SJCRH30 (cell line): ENCODE measurements at regions not wholly inside any gene's neighbourhood (a gene's known extent, or its start where the extent isn't known, plus 50 kb on each side); places are given as distances from the start of the nearest gene placed in this dataset.

Experiments used
- DNase-seq, 2 experiments: peaks; one replicate each; pipeline ENCODE4 v3.0.0-alpha.2; 2015 to 2020
- H3K27ac ChIP-seq: fragments of 250-450 bp; sonication (Bioruptor Pico); 2 replicates; pipeline ENCODE4 v1.5.1; 2020; ENCODE audit warnings: mild to moderate bottlenecking, moderate library complexity
- H3K27me3 ChIP-seq: fragments of 250-450 bp; sonication (Bioruptor Pico); 2 replicates; pipeline ENCODE4 v1.5.1; 2020; ENCODE audit warnings: mild to moderate bottlenecking, moderate library complexity
- H3K36me3 ChIP-seq: fragments of 250-450 bp; sonication (Bioruptor Pico); 2 replicates; pipeline ENCODE4 v1.5.1; 2020; ENCODE audit warnings: mild to moderate bottlenecking, moderate library complexity
- H3K4me1 ChIP-seq: fragments of 250-450 bp; sonication (Bioruptor Pico); 2 replicates; pipeline ENCODE4 v1.5.1; 2020; ENCODE audit warnings: mild to moderate bottlenecking, moderate library complexity
- H3K4me3 ChIP-seq: fragments of 250-450 bp; sonication (Bioruptor Pico); 2 replicates; pipeline ENCODE4 v1.5.1; 2020; ENCODE audit warnings: mild to moderate bottlenecking, moderate library complexity
- H3K9me3 ChIP-seq: fragments of 250-450 bp; sonication (Bioruptor Pico); replicated peaks from 2 replicates; pipeline ENCODE4 v1.5.1; 2020; ENCODE audit warnings: mild to moderate bottlenecking, moderate library complexity

DNA sequence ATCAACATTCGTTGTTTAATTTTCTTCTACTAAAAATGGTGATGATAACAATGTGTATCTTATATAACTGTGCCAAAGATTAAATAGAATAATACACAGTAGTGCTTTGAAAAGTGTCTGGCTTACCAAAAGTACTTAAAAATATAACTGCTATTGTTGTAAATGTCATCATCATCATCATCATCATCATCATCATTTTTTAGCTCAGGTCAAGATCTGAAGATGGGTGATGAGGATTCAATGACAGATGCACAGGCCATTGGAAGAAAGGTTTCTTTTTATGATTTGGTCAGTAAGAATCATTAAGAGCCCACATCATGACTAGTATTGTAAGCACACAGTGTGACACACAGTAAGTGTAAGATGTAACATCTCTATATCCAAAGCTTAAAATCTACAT, 795.2 kb downstream of the SLC4A3 start:
- no peak for DNase-seq
- Histone ChIP-seq H3K9me3 (no peaks in the 10 kb centered on the region), H3K4me3 (no peak overlapping the region), H3K4me1 (no peaks in the 10 kb centered on the region), H3K27ac (no peak overlapping the region), H3K36me3 (no peaks in the 10 kb centered on the region), H3K27me3 (no peaks in the 10 kb centered on the region)

DNA sequence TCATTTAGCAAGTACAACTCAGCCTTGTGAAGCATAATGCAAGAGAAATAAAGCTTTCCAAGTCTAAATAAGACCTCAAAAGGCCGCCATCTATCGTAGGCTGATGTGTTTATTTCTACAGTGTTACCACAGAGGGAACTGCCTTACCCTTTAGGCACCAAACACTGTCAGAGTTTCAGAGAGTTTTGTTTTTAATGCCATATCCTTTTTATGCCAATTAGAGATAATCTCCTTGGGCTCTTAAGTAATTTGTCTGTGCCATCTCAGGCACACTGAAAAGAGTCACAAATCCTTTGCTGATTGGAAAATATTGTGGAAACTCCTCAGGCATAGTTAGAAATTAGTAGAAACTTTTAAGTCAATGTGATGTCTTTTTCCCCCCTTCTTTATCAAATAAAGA, 797.1 kb downstream of the SLC4A3 start:
- no peaks in the 10 kb centered on the region for H3K27me3 ChIP-seq
- no peaks in the 10 kb centered on the region for H3K4me1 ChIP-seq
- no peaks in the 10 kb centered on the region for H3K9me3 ChIP-seq
- no peak overlapping the region for H3K4me3 ChIP-seq
- H3K27ac ChIP-seq: no peak overlapping the region
- no peaks in the 10 kb centered on the region for H3K36me3 ChIP-seq
- DNase-seq: no peak

DNA sequence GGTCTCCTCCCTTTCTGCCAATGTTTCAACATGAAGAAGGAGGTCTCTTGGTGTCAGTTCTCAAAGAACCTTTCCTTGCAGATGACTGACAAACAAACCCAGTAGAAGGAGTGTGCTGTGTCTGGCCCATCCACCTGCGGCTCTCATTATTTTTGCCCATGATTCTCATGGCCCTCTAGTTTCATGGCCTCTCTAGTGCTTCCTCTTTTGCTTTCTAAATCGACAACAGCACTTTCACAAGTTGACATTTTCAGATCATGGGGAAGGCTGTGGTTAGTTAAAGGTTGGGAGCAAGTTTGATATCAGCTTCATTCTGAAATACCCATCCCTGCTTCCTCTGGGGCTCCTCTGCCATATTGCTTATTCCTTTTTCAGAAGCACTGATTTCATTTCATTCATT, 805.2 kb downstream of the SLC4A3 start:
- no peaks in the 10 kb centered on the region for H3K36me3 ChIP-seq
- H3K9me3 ChIP-seq: no peaks in the 10 kb centered on the region
- no peak overlapping the region for H3K27ac ChIP-seq
- no peak overlapping the region for H3K4me3 ChIP-seq
- H3K27me3 ChIP-seq: no peaks in the 10 kb centered on the region
- DNase-seq: no peak
- H3K4me1 ChIP-seq: no peaks in the 10 kb centered on the region

DNA sequence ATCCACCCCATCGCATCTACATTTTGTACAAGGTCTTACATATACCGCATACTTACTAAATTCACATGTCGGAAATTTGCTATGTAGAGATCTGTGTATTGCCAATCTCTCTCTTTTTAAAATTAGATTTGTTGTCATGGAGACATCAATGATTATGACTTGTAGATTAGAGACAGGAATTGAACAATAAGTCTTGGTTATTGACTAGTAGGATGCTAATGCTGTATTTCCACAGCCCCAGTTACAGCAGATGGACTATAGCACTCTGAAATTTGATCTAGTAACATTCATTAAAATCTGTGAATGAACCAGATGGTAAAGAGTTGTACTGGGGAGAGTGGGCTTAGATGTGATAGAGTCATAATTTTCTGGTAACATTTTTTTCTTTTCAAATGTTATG, 805.7 kb downstream of the SLC4A3 start:
- H3K9me3 ChIP-seq: no peaks in the 10 kb centered on the region
- H3K27me3 ChIP-seq: no peaks in the 10 kb centered on the region
- no peak for DNase-seq
- H3K27ac ChIP-seq: no peak overlapping the region
- H3K36me3 ChIP-seq: no peaks in the 10 kb centered on the region
- H3K4me3 ChIP-seq: no peak overlapping the region
- no peaks in the 10 kb centered on the region for H3K4me1 ChIP-seq

DNA sequence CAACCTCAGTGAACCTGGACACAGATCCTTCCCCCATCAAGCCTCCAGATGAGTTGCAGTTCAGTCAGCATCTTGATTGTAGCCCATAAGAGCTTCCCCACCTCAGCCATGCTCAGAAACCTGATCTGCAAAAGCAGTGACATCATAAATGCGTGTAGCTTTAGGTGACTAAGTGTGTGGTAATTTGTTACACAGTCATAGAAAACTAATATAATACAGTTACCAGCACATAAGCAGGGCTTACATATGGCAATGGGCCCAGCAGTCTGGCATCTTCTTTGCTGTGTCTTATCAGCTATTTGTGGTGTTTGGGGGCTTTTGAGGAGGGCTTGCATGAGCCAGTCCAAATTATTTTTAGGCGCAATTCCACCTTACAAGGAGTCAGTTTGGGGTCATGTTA, 807.0 kb downstream of the SLC4A3 start:
- Histone ChIP-seq H3K36me3 (no peaks in the 10 kb centered on the region), H3K27ac (no peak overlapping the region), H3K27me3 (no peaks in the 10 kb centered on the region), H3K9me3 (no peaks in the 10 kb centered on the region), H3K4me1 (no peaks in the 10 kb centered on the region), H3K4me3 (no peak overlapping the region)
- DNase-seq: no peak

DNA sequence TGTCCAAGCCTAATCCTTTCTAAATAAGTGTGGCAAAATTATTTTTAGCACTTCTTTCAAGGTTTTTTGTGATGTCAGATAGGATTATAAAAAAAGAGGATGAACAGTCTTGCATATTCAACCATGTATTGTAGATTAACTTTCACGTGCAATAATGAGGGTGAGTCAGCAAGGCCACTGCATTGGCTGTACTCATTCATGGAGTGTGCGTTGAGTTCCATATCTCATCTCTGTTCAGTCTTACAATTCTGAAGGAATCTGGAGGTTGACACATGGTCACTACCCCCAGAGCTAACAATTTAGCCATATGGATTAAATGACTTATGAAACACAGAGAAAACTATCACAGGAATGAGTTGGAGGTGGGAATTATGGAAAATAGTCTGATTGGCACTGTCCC, 810.5 kb downstream of the SLC4A3 start:
- Histone ChIP-seq H3K27ac (no peak overlapping the region), H3K27me3 (no peaks in the 10 kb centered on the region), H3K4me1 (no peaks in the 10 kb centered on the region), H3K9me3 (no peaks in the 10 kb centered on the region), H3K4me3 (no peak overlapping the region), H3K36me3 (no peaks in the 10 kb centered on the region)
- DNase-seq: no peak

DNA sequence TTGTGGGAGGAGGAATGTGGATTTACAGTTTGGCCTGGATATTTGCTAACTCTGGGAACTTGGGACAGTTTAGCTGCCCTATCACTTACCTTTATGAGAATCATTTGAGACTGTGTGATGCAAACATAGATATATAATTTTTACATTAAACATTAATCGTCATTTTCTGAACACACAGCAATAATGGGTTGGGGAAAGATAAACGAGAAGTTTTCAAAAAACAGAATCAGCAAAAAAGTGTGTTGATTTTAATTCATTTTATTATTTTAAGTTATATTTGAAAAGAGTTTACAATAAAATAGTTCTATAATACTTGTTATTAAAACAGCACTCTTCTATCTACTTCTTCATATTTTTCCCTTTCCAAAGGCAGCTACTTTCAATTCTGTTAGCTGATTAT, 813.3 kb downstream of the SLC4A3 start:
- Histone ChIP-seq H3K4me3 (no peak overlapping the region), H3K4me1 (no peaks in the 10 kb centered on the region), H3K27me3 (no peaks in the 10 kb centered on the region), H3K36me3 (no peaks in the 10 kb centered on the region), H3K9me3 (no peaks in the 10 kb centered on the region), H3K27ac (no peak overlapping the region)
- DNase-seq: no peak

DNA sequence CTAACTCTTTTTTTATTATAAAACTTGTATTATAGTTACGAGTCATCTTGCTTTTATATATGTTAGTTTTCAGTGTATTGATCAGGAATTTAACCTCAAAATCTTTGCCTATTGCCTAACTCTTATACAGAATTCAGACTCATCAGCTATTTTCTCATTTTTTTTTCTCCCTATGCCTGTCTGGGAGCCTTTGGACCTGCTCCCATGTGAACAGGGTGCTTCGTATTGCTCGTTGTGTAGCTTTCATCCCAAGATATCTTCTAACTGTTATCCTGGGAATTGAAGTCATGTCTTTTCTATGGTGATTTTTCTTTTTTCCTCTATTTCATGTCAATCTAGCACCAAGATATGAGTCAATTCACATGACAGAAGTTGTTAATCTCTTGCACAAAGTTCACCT, 814.0 kb downstream of the SLC4A3 start:
- no peaks in the 10 kb centered on the region for H3K27me3 ChIP-seq
- no peak overlapping the region for H3K27ac ChIP-seq
- no peaks in the 10 kb centered on the region for H3K36me3 ChIP-seq
- H3K9me3 ChIP-seq: no peaks in the 10 kb centered on the region
- no peak overlapping the region for H3K4me3 ChIP-seq
- no peak for DNase-seq
- H3K4me1 ChIP-seq: no peaks in the 10 kb centered on the region

DNA sequence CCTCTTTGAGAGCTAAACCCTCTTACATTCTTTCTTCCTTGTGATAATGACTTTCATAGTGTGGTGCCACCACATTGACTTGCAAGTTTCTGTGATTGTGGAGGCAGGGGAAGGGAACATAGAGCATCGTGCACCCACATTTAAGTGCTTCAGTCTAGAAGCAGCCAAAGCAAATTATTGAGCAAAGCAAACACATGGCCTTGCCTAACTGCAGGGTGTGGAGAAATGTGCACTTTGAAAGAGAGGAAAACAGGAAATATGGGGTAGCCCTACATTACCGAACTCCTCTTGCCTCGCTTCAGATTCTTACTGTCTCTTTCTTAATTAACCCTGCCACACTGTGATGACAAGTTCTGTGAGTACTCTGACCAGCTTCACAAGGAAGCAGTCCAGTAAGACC, 814.6 kb downstream of the SLC4A3 start:
- no peaks in the 10 kb centered on the region for H3K4me1 ChIP-seq
- no peak overlapping the region for H3K27ac ChIP-seq
- no peaks in the 10 kb centered on the region for H3K27me3 ChIP-seq
- DNase-seq: no peak
- H3K4me3 ChIP-seq: no peak overlapping the region
- no peaks in the 10 kb centered on the region for H3K36me3 ChIP-seq
- H3K9me3 ChIP-seq: no peaks in the 10 kb centered on the region

DNA sequence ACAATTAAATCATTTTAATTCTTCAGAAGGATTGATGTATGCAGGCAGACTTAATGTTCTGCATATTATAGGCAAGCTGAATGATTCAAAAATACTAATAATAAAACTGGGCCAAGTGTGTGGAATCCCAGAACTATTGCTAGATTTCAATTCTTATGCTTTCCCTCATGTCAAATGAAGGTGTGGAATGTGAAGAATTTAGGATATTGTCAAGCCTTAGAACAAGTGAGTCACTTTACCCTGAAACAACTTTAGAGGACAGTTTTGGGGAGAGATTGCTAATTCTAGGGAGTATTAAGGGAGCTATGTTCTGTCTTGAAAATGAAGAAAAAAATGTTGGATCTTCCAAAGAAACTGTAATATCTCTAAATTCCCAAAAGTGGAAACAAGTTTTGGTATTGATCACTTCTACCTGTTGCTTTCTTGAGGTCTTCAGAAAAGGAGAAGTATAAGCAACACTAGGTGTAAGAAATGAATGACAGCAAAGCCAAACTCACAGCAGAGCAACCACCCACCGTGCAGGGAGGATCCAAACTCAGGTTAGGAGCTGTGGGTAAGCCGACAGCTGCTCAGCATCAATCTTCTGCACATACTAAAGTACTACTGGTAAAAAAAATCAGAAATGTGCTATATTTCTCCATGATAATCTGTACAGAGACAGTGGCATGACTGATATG, 818.1 kb downstream of the SLC4A3 start:
- H3K4me3 ChIP-seq: no peak overlapping the region
- no peaks in the 10 kb centered on the region for H3K4me1 ChIP-seq
- no peak overlapping the region for H3K27ac ChIP-seq
- H3K36me3 ChIP-seq: no peaks in the 10 kb centered on the region
- no peaks in the 10 kb centered on the region for H3K27me3 ChIP-seq
- peak; percentile 3 to 7 for DNase-seq
- no peaks in the 10 kb centered on the region for H3K9me3 ChIP-seq

DNA sequence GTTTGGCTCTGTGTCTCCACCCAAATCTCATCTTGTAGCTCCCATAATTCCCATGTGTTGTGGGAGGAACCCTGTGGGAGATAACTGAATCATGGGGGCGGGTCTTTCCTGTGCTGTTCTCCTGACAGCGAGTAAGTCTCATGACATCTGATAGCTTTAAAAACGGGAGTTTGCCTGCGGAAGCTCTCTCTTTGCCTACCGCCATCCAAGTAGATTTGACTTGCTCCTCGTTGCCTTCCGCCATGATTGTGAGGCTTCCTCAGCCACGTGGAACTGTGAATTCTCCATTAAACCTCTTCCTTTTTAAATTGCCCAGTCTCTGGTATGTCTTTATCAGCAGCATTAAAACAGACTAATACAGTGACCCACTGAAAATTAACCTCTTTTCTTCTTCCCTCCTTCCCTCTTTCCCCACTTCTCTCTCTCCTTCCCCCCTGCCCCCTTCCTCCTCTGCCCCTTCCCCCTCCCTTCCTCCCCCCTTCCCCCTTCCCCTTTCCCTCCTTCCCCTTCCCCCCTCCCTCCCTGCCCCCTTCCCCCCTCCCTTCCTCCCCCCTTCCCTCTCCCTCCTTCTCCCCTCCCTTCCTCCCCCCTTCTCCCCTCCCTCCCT, 818.8 kb downstream of the SLC4A3 start:
- no peaks in the 10 kb centered on the region for H3K4me1 ChIP-seq
- H3K4me3 ChIP-seq: no peak overlapping the region
- H3K36me3 ChIP-seq: no peaks in the 10 kb centered on the region
- no peak overlapping the region for H3K27ac ChIP-seq
- peak; percentile 3 to 5 for DNase-seq
- no peaks in the 10 kb centered on the region for H3K27me3 ChIP-seq
- no peaks in the 10 kb centered on the region for H3K9me3 ChIP-seq

DNA sequence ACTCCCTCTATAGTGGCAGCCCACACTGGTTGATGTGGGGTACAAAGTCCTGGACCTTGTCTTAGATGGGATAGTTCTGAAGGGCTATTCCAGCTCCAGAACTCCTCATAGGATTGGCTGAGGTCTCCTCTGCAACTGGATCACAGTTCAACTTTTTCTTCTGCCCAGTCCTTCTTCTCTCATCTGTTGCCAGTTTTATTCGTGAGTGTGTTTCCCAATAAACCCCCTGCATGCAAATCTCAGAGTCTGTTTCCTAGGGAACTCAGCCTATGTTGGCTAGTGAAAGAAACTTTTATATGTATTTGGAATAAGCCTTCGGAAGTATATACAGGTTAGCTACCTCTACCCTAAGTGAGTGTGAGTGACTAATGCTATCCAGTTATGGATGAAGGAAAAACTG, 823.4 kb downstream of the SLC4A3 start:
- no peaks in the 10 kb centered on the region for H3K27me3 ChIP-seq
- H3K36me3 ChIP-seq: no peaks in the 10 kb centered on the region
- DNase-seq: no peak
- H3K9me3 ChIP-seq: no peaks in the 10 kb centered on the region
- no peaks in the 10 kb centered on the region for H3K4me1 ChIP-seq
- no peak overlapping the region for H3K4me3 ChIP-seq
- no peak overlapping the region for H3K27ac ChIP-seq

DNA sequence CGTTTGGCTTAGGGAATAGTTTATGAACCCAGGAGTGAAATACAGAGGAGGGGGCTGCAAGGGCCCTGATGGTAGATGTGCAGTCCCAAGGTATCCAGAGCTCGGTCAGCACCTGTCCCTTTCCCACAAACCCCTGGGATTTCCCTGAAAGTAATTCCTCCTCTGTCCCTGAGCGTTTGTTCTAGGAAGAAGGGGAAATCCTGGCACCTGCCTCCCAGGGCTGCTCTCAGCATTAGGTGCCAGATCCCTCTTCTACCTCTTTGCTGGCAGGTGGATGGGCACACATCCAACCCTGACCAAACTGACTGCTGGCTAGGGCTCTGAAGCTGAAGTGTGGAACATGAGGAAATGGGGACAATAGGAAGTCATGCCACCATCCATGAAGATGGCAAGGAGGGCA, 824.0 kb downstream of the SLC4A3 start:
- H3K36me3 ChIP-seq: no peaks in the 10 kb centered on the region
- H3K27me3 ChIP-seq: no peaks in the 10 kb centered on the region
- H3K4me3 ChIP-seq: no peak overlapping the region
- H3K4me1 ChIP-seq: no peaks in the 10 kb centered on the region
- no peaks in the 10 kb centered on the region for H3K9me3 ChIP-seq
- no peak for DNase-seq
- no peak overlapping the region for H3K27ac ChIP-seq

DNA sequence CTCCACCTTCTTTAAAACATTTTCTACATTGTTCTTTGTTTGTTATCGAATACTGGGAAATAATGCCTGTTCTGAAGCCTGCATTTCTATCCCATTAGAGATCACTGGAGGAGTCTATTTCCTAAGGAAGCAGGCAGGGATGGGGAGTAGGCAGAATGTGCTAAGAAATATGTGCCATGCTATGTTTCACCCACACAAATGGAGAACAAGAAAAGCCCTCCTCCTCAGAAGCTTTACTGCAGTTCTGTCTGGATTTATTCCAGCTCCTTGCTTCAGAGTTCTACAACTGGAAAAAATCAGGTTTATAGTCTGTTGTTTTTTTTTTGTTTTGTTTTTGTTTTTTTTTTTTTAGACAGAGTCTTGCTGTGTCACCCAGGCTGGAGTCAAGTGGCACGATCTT, 825.1 kb downstream of the SLC4A3 start:
- DNase-seq: no peak
- no peaks in the 10 kb centered on the region for H3K4me1 ChIP-seq
- H3K27ac ChIP-seq: no peak overlapping the region
- no peaks in the 10 kb centered on the region for H3K36me3 ChIP-seq
- no peaks in the 10 kb centered on the region for H3K27me3 ChIP-seq
- no peaks in the 10 kb centered on the region for H3K9me3 ChIP-seq
- no peak overlapping the region for H3K4me3 ChIP-seq

DNA sequence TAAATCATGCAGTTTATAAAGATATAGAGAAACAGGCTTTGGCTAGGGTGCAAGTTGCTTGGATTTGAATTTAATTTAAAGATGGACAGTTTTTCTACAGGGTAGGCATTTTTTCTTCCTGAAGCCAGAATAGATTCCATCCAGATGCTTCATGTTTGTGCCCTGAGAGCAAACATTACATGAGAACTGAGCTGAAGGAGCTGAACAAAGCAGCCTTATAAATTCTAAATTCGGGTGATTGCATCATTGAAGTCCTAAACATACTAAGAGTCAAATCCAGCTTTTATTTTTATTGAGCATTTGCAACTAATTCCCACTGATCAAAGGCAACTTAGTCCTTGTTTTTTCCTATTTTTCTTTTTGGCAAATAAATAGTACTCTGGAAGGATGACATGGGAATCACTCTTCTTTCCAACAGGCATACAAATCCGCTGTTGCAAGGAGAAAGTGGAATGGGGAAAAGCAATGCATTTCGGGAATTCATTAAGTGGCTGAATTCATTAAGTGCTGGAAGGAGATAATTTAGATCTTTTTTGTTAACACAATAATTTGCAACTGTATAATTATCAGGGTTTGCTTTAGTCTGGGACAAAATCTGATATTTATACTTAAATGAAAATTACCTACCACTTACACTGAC, 828.0 kb downstream of the SLC4A3 start:
- Histone ChIP-seq H3K36me3 (no peaks in the 10 kb centered on the region), H3K9me3 (no peaks in the 10 kb centered on the region), H3K4me3 (no peak overlapping the region), H3K4me1 (no peaks in the 10 kb centered on the region), H3K27ac (no peak overlapping the region), H3K27me3 (no peaks in the 10 kb centered on the region)
- no peak for DNase-seq

DNA sequence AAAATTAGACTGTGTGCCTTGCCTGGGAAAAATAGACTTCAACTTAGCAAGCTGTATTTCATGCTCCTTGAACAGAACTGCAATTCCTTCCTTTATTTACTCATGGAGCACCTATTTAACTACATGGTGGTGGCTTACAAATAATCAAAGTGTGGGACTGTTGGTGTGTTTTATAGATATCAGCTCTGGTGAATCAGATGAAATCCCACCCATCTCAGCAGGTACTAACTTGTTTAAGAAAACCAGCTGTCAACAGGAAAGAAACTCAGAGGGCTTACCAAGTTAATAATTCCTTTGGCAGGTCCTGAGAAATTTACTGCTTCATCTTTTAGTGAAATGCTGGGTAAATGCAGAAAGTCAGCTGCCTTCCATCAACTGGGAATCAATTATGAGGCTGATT, 830.6 kb downstream of the SLC4A3 start:
- H3K36me3 ChIP-seq: no peaks in the 10 kb centered on the region
- no peak overlapping the region for H3K4me3 ChIP-seq
- no peak for DNase-seq
- no peak overlapping the region for H3K27ac ChIP-seq
- H3K27me3 ChIP-seq: no peaks in the 10 kb centered on the region
- no peaks in the 10 kb centered on the region for H3K4me1 ChIP-seq
- no peaks in the 10 kb centered on the region for H3K9me3 ChIP-seq
